Hepatocyte (in vitro differentiated cells): ENCODE measurements at regions not wholly inside any gene's neighbourhood (a gene's known extent, or its start where the extent isn't known, plus 50 kb on each side); places are given as distances from the start of the nearest gene placed in this dataset.

Experiments
- DNase-seq: peaks from one replicate; pipeline ENCODE4 v3.0.0-alpha.2; 2016; ENCODE audit warnings: low spot score
- H2AFZ ChIP-seq: fragments of 200-600 bp; sonication (generic); 2 replicates; pipeline ENCODE4 v1.6.0; 2016; ENCODE audit warnings: antibody characterized with exemption, mild to moderate bottlenecking
- H3K27ac ChIP-seq: fragments of 200-600 bp; sonication (generic); 2 replicates; pipeline ENCODE4 v1.5.1; 2016; ENCODE audit warnings: mild to moderate bottlenecking
- H3K27me3 ChIP-seq: fragments of 200-600 bp; sonication (generic); 2 replicates; pipeline ENCODE4 v1.6.1; 2016
- H3K36me3 ChIP-seq: fragments of 200-600 bp; sonication (generic); replicated peaks from 2 replicates; pipeline ENCODE4 v1.5.1; 2016; ENCODE audit warnings: low read depth; ENCODE audit not compliant: insufficient read depth
- H3K4me1 ChIP-seq: fragments of 200-600 bp; sonication (generic); 2 replicates; pipeline ENCODE4 v1.5.1; 2016; ENCODE audit warnings: mild to moderate bottlenecking, moderate library complexity; ENCODE audit not compliant: insufficient read depth
- H3K4me2 ChIP-seq: fragments of 200-600 bp; sonication (generic); 2 replicates; pipeline ENCODE4 v1.6.0; 2016
- H3K4me3 ChIP-seq: fragments of 200-600 bp; sonication (generic); 2 replicates; pipeline ENCODE4 v1.5.1; 2016; ENCODE audit warnings: mild to moderate bottlenecking
- H3K79me2 ChIP-seq: fragments of 200-600 bp; sonication (generic); 2 replicates; pipeline ENCODE4 v1.6.0; 2017; ENCODE audit warnings: mild to moderate bottlenecking
- H3K9me2 ChIP-seq: fragments of 200-600 bp; sonication (generic); replicated peaks from 2 replicates; pipeline ENCODE4 v1.6.0; 2017; ENCODE audit warnings: mild to moderate bottlenecking; ENCODE audit not compliant: insufficient read depth
- H3K9me3 ChIP-seq: fragments of 200-600 bp; sonication (generic); 2 replicates; pipeline ENCODE4 v1.5.1; 2016; ENCODE audit warnings: low read depth, mild to moderate bottlenecking
- H4K20me1 ChIP-seq: fragments of 200-600 bp; sonication (generic); 2 replicates; pipeline ENCODE4 v1.6.0; 2016; ENCODE audit warnings: mild to moderate bottlenecking; ENCODE audit not compliant: insufficient read depth, poor library complexity, severe bottlenecking
- CTCF ChIP-seq: fragments of 200-600 bp; sonication (generic); IDR thresholded peaks from 2 replicates; pipeline ENCODE4 v1.5.1; 2016; ENCODE audit warnings: antibody characterized with exemption, mild to moderate bottlenecking; ENCODE audit not compliant: poor library complexity
- EZH2 ChIP-seq: fragments of 200-600 bp; sonication (generic); IDR thresholded peaks from 2 replicates; pipeline ENCODE4 v1.6.1; 2016; ENCODE audit warnings: antibody characterized with exemption, mild to moderate bottlenecking, borderline replicate concordance
- EZH2phosphoT487 ChIP-seq: fragments of 200-600 bp; sonication (generic); IDR thresholded peaks from one replicate; pipeline ENCODE4 v1.6.1; 2018; ENCODE audit warnings: antibody characterized with exemption, mild to moderate bottlenecking, low read depth, moderate library complexity; ENCODE audit not compliant: unreplicated experiment, severe bottlenecking
- WGBS: methylation state at CpG from one replicate; pipeline ENCODE4 v1.1.6; 2016; ENCODE audit warnings: low lambda C conversion rate; ENCODE audit errors: missing lambda C conversion rate; 5-methylcytosine and 5-hydroxymethylcytosine counted together

DNA sequence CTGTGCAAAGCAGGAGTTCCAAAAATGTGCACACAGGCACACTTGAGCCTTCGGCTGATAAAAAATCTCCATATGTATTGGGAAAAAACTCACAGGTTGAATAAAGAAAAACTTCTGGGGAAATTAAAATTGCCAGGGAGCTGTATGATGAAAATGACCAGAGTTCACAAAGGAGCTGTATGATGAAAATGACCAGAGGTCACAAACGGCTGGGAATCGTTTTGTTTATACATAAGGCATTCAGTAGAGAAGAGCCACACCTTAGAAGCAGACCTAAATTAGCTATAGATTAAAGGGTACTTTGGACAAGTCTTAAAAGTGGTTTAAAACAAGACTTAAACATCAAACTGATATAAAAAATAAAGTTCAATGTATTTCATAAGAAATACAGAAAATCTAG, 251.7 kb upstream of the TMEM132C start:
- Histone ChIP-seq H3K27me3 (no peaks in the 10 kb centered on the region), H3K9me2 (no peaks in the 10 kb centered on the region), H4K20me1 (no peaks in the 10 kb centered on the region), H3K36me3 (no peaks in the 10 kb centered on the region), H3K27ac (no peak overlapping the region), H2AFZ (no peak overlapping the region), H3K9me3 (no peaks in the 10 kb centered on the region), H3K4me2 (no peak overlapping the region), H3K79me2 (no peaks in the 10 kb centered on the region), H3K4me3 (no peak overlapping the region), H3K4me1 (no peaks in the 10 kb centered on the region)
- WGBS, result 55% methylated on average over 3 of the region's 3 CpGs
- TF ChIP-seq EZH2phosphoT487 (no peak), EZH2 (no peak), CTCF (no peak)
- no peak for DNase-seq

- no peak overlapping the region for H2AFZ ChIP-seq
- no peak overlapping the region for H3K27ac ChIP-seq
- H3K36me3 ChIP-seq, result no peaks in the 10 kb centered on the region
- no peaks in the 10 kb centered on the region for H3K9me2 ChIP-seq
- no peak for DNase-seq
- WGBS, result 82% methylated on average over 10 of the region's 10 CpGs
- TF ChIP-seq EZH2, result no peak
- TF ChIP-seq CTCF, result no peak
- no peak for TF ChIP-seq EZH2phosphoT487
- H4K20me1 ChIP-seq, result no peaks in the 10 kb centered on the region
- no peak overlapping the region for H3K4me3 ChIP-seq
- no peak overlapping the region for H3K4me2 ChIP-seq
- no peaks in the 10 kb centered on the region for H3K27me3 ChIP-seq
- no peaks in the 10 kb centered on the region for H3K4me1 ChIP-seq
- H3K79me2 ChIP-seq, result no peaks in the 10 kb centered on the region
- H3K9me3 ChIP-seq, result no peaks in the 10 kb centered on the region
Measured at GRCh38 chr12:128018067-128018466, 248.9 kb upstream of the TMEM132C start.

- TF ChIP-seq CTCF (no peak), EZH2 (no peak), EZH2phosphoT487 (no peak)
- H3K4me1 ChIP-seq, result no peaks in the 10 kb centered on the region
- no peaks in the 10 kb centered on the region for H3K9me2 ChIP-seq
- H3K4me2 ChIP-seq, result no peak overlapping the region
- 61% methylated on average over 9 of the region's 9 CpGs for WGBS
- H3K27me3 ChIP-seq, result no peaks in the 10 kb centered on the region
- H3K79me2 ChIP-seq, result no peaks in the 10 kb centered on the region
- H4K20me1 ChIP-seq, result no peaks in the 10 kb centered on the region
- no peak overlapping the region for H3K4me3 ChIP-seq
- no peak overlapping the region for H3K27ac ChIP-seq
- no peak for DNase-seq
- H3K9me3 ChIP-seq, result no peaks in the 10 kb centered on the region
- H2AFZ ChIP-seq, result no peak overlapping the region
- no peaks in the 10 kb centered on the region for H3K36me3 ChIP-seq
Measured at GRCh38 chr12:128019996-128020544, 246.9 kb upstream of the TMEM132C start.

DNA sequence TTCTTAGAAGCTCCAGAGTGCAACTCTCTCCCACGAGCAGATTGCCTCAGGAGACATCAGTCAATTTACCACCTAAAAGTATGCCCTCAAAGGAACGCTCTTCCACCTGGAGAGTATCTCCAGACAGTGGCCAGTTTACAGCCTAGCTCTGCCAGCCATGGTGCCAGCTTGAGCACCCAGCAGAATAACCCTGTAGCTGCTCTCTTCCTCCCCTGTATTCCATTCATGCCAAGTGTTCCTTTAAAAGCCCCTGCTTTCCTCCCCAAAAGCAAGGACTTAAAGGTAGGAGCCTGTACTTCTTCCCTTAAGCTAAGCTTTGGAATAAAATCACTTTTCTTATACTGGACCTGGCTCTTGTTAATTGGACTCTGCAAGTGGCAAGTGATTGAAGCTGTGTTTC, 245.4 kb upstream of the TMEM132C start:
- Histone ChIP-seq H3K27ac (no peak overlapping the region), H3K9me3 (no peaks in the 10 kb centered on the region)

More for the DNA sequence above, 245.4 kb upstream of the TMEM132C start:
- Histone ChIP-seq H3K79me2 (no peaks in the 10 kb centered on the region), H2AFZ (no peak overlapping the region), H3K27me3 (no peaks in the 10 kb centered on the region), H3K9me2 (no peaks in the 10 kb centered on the region), H3K4me1 (peaks cover 5% of the 10 kb centered on the region), H3K4me2 (no peak overlapping the region), H4K20me1 (no peaks in the 10 kb centered on the region), H3K36me3 (no peaks in the 10 kb centered on the region), H3K4me3 (no peak overlapping the region)
- no peak for TF ChIP-seq EZH2
- WGBS, result 37% methylated on average over 2 of the region's 2 CpGs
- DNase-seq, result no peak
